ENCODE measurements at regions not wholly inside any gene's neighbourhood (a gene's known extent, or its start where the extent isn't known, plus 50 kb on each side); places are given as distances from the start of the nearest gene placed in this dataset.
A peak's percentile ranks its signal among the peaks of the same experiment; 100 is the strongest.

- no peak for DNase-seq
Measured at GRCh38 chr4:176443646-176444409, 124.1 kb downstream of the SPCS3 start.

- no peak for DNase-seq
Measured at GRCh38 chr4:176444741-176445140, 125.0 kb downstream of the SPCS3 start.

GRCh38 chr4:176448761-176449160 is 129.0 kb downstream of the SPCS3 start:
- no peak for DNase-seq

- peak; percentile 56 to 76 for DNase-seq
Measured at GRCh38 chr4:176451443-176451842, 131.7 kb downstream of the SPCS3 start.

- DNase-seq: no peak
Measured at GRCh38 chr4:176453079-176453478, 133.3 kb downstream of the SPCS3 start.

- no peak for DNase-seq
Measured at GRCh38 chr4:176453658-176454057, 133.9 kb downstream of the SPCS3 start.

GRCh38 chr4:176464748-176465147 is 145.0 kb downstream of the SPCS3 start:
- DNase-seq: no peak

GRCh38 chr4:176467001-176467400 is 147.2 kb downstream of the SPCS3 start:
- DNase-seq: no peak

- DNase-seq: no peak
Measured at GRCh38 chr4:176469546-176469945, 149.8 kb downstream of the SPCS3 start.

- DNase-seq: no peak
Measured at GRCh38 chr4:176470671-176471070, 150.9 kb downstream of the SPCS3 start.

GRCh38 chr4:176475067-176475466 is 155.3 kb downstream of the SPCS3 start:
- DNase-seq: no peak

GRCh38 chr4:176478076-176478475 is 158.3 kb downstream of the SPCS3 start:
- no peak for DNase-seq

- DNase-seq: no peak
Measured at GRCh38 chr4:176479767-176480166, 160.0 kb downstream of the SPCS3 start.

- DNase-seq: no peak
Measured at GRCh38 chr4:176482972-176483371, 163.2 kb downstream of the SPCS3 start.

- no peak for DNase-seq
Measured at GRCh38 chr4:176484301-176484984, 164.7 kb downstream of the SPCS3 start.

GRCh38 chr4:176489001-176489400 is 169.2 kb downstream of the SPCS3 start:
- no peak for DNase-seq

GRCh38 chr4:176492646-176493302 is 173.0 kb downstream of the SPCS3 start:
- no peak for DNase-seq

GRCh38 chr4:176498617-176499256 is 179.0 kb downstream of the SPCS3 start:
- DNase-seq: no peak

GRCh38 chr4:176499518-176499917 is 179.8 kb downstream of the SPCS3 start:
- no peak for DNase-seq

- no peak for DNase-seq
Measured at GRCh38 chr4:176500894-176501293, 181.1 kb downstream of the SPCS3 start.

GRCh38 chr4:176504118-176504517 is 184.4 kb downstream of the SPCS3 start:
- no peak for DNase-seq

GRCh38 chr4:176507845-176508533 is 188.2 kb downstream of the SPCS3 start:
- no peak for DNase-seq
